B cell (primary cell): ENCODE measurements at regions not wholly inside any gene's neighbourhood (a gene's known extent, or its start where the extent isn't known, plus 50 kb on each side); places are given as distances from the start of the nearest gene placed in this dataset.

Experiments
- ATAC-seq: fragments of 200-7000 bp; cut with Tn5 transposase; one replicate; pipeline ENCODE4 v1.10.0; 2021; ENCODE audit warnings: low read depth, mild to moderate bottlenecking, moderate number of reproducible peaks, moderate library complexity
- CTCF ChIA-PET: fragments of 350-600 bp; sonication (Branson Sonifier 250); formaldehyde crosslinking; loops from one replicate; lab custom pipeline; 2021; ENCODE audit warnings: antibody characterized with exemption, inconsistent platforms; lab: Charles Lee
- POLR2A ChIA-PET: fragments of 350-600 bp; sonication (Branson Sonifier 250); formaldehyde crosslinking; loops from one replicate; lab custom pipeline; 2021; ENCODE audit warnings: antibody characterized with exemption; lab: Charles Lee
- DNase-seq: peaks from one replicate; pipeline ENCODE4 v3.0.0; 2013
- H2AFZ ChIP-seq: 2 replicates; pipeline ENCODE4 v1.6.1; 2012; ENCODE audit warnings: mild to moderate bottlenecking, low read depth, low read length; ENCODE audit not compliant: insufficient read depth, poor library complexity, severe bottlenecking
- H3K27ac ChIP-seq, 2 donors: 1 replicate in 1 of 2; 2 replicates in 1 of 2; pipeline ENCODE4 v1.5.1; 2012 to 2013; ENCODE audit warnings: low read length in 2 of 2, mild to moderate bottlenecking in 2 of 2, moderate library complexity in 1 of 2
- H3K27me3 ChIP-seq, 4 experiments: fragments of 200-600 bp in 1 of 4; sonication (generic) in 1 of 4; replicated peaks in 1 of 4; 1 replicate in 2 of 4; 2 replicates in 2 of 4; pipeline versions ENCODE4 v1.6.1 to v1.7.0; 2013 to 2016; ENCODE audit warnings: low read length in 3 of 4, mild to moderate bottlenecking in 2 of 4, mixed read lengths in 1 of 4, moderate library complexity in 1 of 4; ENCODE audit not compliant: insufficient read depth in 4 of 4, control insufficient read depth in 3 of 4; ENCODE audit errors: control extremely low read depth in 1 of 4
- H3K36me3 ChIP-seq, 2 experiments: replicated peaks in 1 of 2; 1 replicate in 1 of 2; 2 replicates in 1 of 2; pipeline versions ENCODE4 v1.6.1 to v1.7.1; 2013; ENCODE audit warnings: low read length in 1 of 2; ENCODE audit not compliant: insufficient read depth in 2 of 2, control insufficient read depth in 1 of 2; ENCODE audit errors: control extremely low read depth in 1 of 2, extremely low read depth in 1 of 2
- H3K4me1 ChIP-seq, 2 donors: fragments of 200-600 bp in 1 of 2; sonication (generic) in 1 of 2; 1 replicate in 1 of 2; 2 replicates in 1 of 2; pipeline versions ENCODE4 v1.5.1 to v1.6.1; 2013 to 2017; ENCODE audit warnings: low read length in 2 of 2; ENCODE audit not compliant: control insufficient read depth in 2 of 2, insufficient read depth in 2 of 2
- H3K4me2 ChIP-seq: replicated peaks from 2 replicates; pipeline ENCODE3; 2012; ENCODE audit warnings: mild to moderate bottlenecking, low read depth, low read length; ENCODE audit not compliant: poor library complexity, severe bottlenecking
- H3K4me3 ChIP-seq, 5 experiments: fragments of 200-600 bp in 1 of 5; sonication (generic) in 1 of 5; 1 replicate in 3 of 5; 2 replicates in 2 of 5; pipeline versions ENCODE4 v1.5.1 to v1.7.0; 2011 to 2016; ENCODE audit warnings: low read length in 4 of 5, mild to moderate bottlenecking in 4 of 5, low read depth in 2 of 5, control low read depth in 1 of 5, moderate library complexity in 1 of 5; ENCODE audit not compliant: insufficient read depth in 1 of 5; ENCODE audit errors: control extremely low read depth in 1 of 5, extremely low read depth in 1 of 5
- H3K79me2 ChIP-seq: fragments of 200-600 bp; sonication (generic); one replicate; pipeline ENCODE4 v1.6.0; 2016; ENCODE audit warnings: low read length; ENCODE audit not compliant: control insufficient read depth, insufficient read depth
- H3K9ac ChIP-seq: fragments of 200-600 bp; sonication (generic); 2 replicates; pipeline ENCODE4 v1.6.1; 2017; ENCODE audit warnings: mild to moderate bottlenecking, low read length, moderate library complexity
- H3K9me3 ChIP-seq, 3 donors: one replicate each; pipeline versions ENCODE4 v1.6.1 to v1.7.1; 2013; ENCODE audit warnings: low read length in 2 of 3; ENCODE audit not compliant: control insufficient read depth in 2 of 3, insufficient read depth in 1 of 3; ENCODE audit errors: control extremely low read depth in 1 of 3
- H4K20me1 ChIP-seq: 2 replicates; pipeline ENCODE4 v1.6.0; 2012; ENCODE audit warnings: mild to moderate bottlenecking, low read length; ENCODE audit not compliant: insufficient read depth, control insufficient read depth, poor library complexity, severe bottlenecking
- H3K27ac Mint-ChIP-seq: one replicate; pipeline ENCODE4 v1.8.0; 2021; ENCODE audit warnings: mixed read lengths
- H3K27me3 Mint-ChIP-seq: one replicate; pipeline ENCODE4 v1.8.0; 2021; ENCODE audit warnings: mixed read lengths
- H3K4me1 Mint-ChIP-seq: one replicate; pipeline ENCODE4 v1.8.0; 2021; ENCODE audit warnings: mixed read lengths
- H3K4me3 Mint-ChIP-seq: one replicate; pipeline ENCODE4 v1.8.0; 2021; ENCODE audit warnings: mixed read lengths
- H3K9me3 Mint-ChIP-seq: one replicate; pipeline ENCODE4 v1.8.0; 2022; ENCODE audit warnings: mixed read lengths; ENCODE audit not compliant: insufficient read depth
- CTCF ChIP-seq: fragments of 200-600 bp; IDR thresholded peaks from one replicate; pipeline ENCODE4 v1.8.0; 2022; ENCODE audit warnings: antibody characterized with exemption, mild to moderate bottlenecking
- EZH2 ChIP-seq: IDR thresholded peaks from 2 replicates; pipeline ENCODE4 v1.6.1; 2012; ENCODE audit warnings: borderline replicate concordance, low read depth, mild to moderate bottlenecking, moderate library complexity, low read length; ENCODE audit not compliant: insufficient read depth, poor library complexity, severe bottlenecking
- WGBS: methylation state at CpG from one replicate; pipeline ENCODE4 v1.1.5; 2013; ENCODE audit warnings: missing lambda C conversion rate; ENCODE audit not compliant: insufficient coverage; 5-methylcytosine and 5-hydroxymethylcytosine counted together
- intact Hi-C: fragments of 100-400 bp; cut with micrococcal nuclease; formaldehyde crosslinking; loops from one replicate; pipeline ENCODE4 v1.10.0; 2022

GRCh38 chr6:141464896-141465295 is 667.8 kb upstream of the GJE1 start:
- Histone ChIP-seq H3K4me1 (peaks cover 4% of the 10 kb centered on the region in 2 donors), H3K9me3 (no peaks in the 10 kb centered on the region), H3K4me2 (no peak overlapping the region), H3K79me2 (no peaks in the 10 kb centered on the region), H3K9ac (no peak overlapping the region), H3K27ac (no peak overlapping the region), H3K4me3 (no peak overlapping the region), H3K27me3 (no peaks in the 10 kb centered on the region), H3K36me3 (no peaks in the 10 kb centered on the region), H2AFZ (no peak overlapping the region), H4K20me1 (no peaks in the 10 kb centered on the region)
- intact Hi-C loops, result loop anchor here (2.0 kb wide), 1 partner anchor 18 kb away; no protein-coding TSS in a partner anchor
- TF ChIP-seq EZH2 (no peak), CTCF (no peak)
- POLR2A ChIA-PET, result no interaction called here
- Mint-ChIP-seq H3K27me3 (no peaks in the 10 kb centered on the region), H3K4me3 (no peak overlapping the region), H3K4me1 (peaks cover 9% of the 10 kb centered on the region), H3K27ac (no peak overlapping the region), H3K9me3 (no peaks in the 10 kb centered on the region)
- ATAC-seq, result no peak
- CTCF ChIA-PET, result interaction anchor here (1.8 kb wide), 1 partner anchor 15 kb away, joined by 6 read pairs; no protein-coding TSS in a partner anchor
- no CpG with 5 or more reads among the region's 2 CpGs for WGBS
- no peak for DNase-seq

- 17% methylated on average over 1 of the region's 2 CpGs for WGBS
- CTCF ChIA-PET, result interaction anchor here (1.8 kb wide), 1 partner anchor 15 kb away, joined by 6 read pairs; no protein-coding TSS in a partner anchor
Observed at GRCh38 chr6:141464490-141464889, 668.2 kb upstream of the GJE1 start.

More at GRCh38 chr6:141464490-141464889, 668.2 kb upstream of the GJE1 start:
- intact Hi-C loops, result loop anchor here (2.0 kb wide), 1 partner anchor 18 kb away; no protein-coding TSS in a partner anchor
- H3K4me2 ChIP-seq, result no peak overlapping the region
- H3K27me3 ChIP-seq, result no peaks in the 10 kb centered on the region
- peaks cover 4% of the 10 kb centered on the region in 2 donors for H3K4me1 ChIP-seq
- peak; percentile 35 for DNase-seq
- H3K9ac ChIP-seq, result no peak overlapping the region
- no peak overlapping the region for H2AFZ ChIP-seq
- Mint-ChIP-seq H3K9me3 (no peaks in the 10 kb centered on the region), H3K4me3 (no peak overlapping the region), H3K27me3 (no peaks in the 10 kb centered on the region), H3K27ac (no peak overlapping the region), H3K4me1 (peaks cover 9% of the 10 kb centered on the region)
- POLR2A ChIA-PET, result no interaction called here
- no peak overlapping the region for H3K27ac ChIP-seq
- H3K36me3 ChIP-seq, result no peaks in the 10 kb centered on the region
- TF ChIP-seq EZH2 (no peak), CTCF (no peak)
- H4K20me1 ChIP-seq, result no peaks in the 10 kb centered on the region
- no peaks in the 10 kb centered on the region for H3K79me2 ChIP-seq
- ATAC-seq, result peak; percentile 39
- no peak overlapping the region for H3K4me3 ChIP-seq
- no peaks in the 10 kb centered on the region for H3K9me3 ChIP-seq
